ENCODE measurements at regions not wholly inside any gene's neighbourhood (a gene's known extent, or its start where the extent isn't known, plus 50 kb on each side); places are given as distances from the start of the nearest gene placed in this dataset.

DNA sequence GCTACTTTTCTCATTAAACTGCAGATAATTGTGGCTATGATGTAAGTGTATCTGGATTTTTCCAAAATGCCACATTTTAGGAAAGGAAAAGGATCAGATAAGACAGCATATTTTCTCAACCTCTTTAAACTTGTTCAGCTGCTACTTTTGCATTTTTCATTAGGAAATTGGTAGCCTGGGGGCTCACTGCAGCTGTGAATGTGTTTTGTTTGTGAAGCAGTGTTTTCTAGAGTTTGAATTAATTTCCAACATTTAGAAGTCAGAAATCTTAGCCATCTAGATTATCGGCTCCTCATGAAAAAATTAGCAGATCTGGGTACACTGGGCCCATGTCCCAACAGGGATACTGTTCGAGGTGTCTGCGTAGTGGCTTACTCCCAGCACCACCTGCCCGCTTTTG, 56.3 kb upstream of the ZDBF2 start:
- Histone ChIP-seq H3K27me3 (ENCODE audit: control insufficient read depth, insufficient read depth, low read length) (no peaks in the 10 kb centered on the region), H3K36me3 (ENCODE audit: control insufficient read depth, insufficient read depth, low read length) (no peaks in the 10 kb centered on the region), H3K4me1 (ENCODE audit: control insufficient read depth, insufficient read depth, low read length) (no peaks in the 10 kb centered on the region), H3K9me3 (ENCODE audit: control insufficient read depth, insufficient read depth, low read length) (no peaks in the 10 kb centered on the region), H3K4me3 (ENCODE audit: low read length) (no peak overlapping the region), H3K27ac (ENCODE audit: low read length) (no peak overlapping the region)
- Mint-ChIP-seq H3K4me1 (no peaks in the 10 kb centered on the region), H3K36me3 (no peaks in the 10 kb centered on the region), H3K9me3 (peaks cover 0 to 4% of the 10 kb centered on the region in 2 donors), H3K27me3 (ENCODE audit: low read depth in 2 of 2) (peaks cover 27 to 46% of the 10 kb centered on the region in 2 donors), H3K27ac (no peak overlapping the region), H3K4me3 (no peak overlapping the region)
- ATAC-seq (no peak), DNase-seq (no peak)
- TF ChIP-seq, protein P1, sequence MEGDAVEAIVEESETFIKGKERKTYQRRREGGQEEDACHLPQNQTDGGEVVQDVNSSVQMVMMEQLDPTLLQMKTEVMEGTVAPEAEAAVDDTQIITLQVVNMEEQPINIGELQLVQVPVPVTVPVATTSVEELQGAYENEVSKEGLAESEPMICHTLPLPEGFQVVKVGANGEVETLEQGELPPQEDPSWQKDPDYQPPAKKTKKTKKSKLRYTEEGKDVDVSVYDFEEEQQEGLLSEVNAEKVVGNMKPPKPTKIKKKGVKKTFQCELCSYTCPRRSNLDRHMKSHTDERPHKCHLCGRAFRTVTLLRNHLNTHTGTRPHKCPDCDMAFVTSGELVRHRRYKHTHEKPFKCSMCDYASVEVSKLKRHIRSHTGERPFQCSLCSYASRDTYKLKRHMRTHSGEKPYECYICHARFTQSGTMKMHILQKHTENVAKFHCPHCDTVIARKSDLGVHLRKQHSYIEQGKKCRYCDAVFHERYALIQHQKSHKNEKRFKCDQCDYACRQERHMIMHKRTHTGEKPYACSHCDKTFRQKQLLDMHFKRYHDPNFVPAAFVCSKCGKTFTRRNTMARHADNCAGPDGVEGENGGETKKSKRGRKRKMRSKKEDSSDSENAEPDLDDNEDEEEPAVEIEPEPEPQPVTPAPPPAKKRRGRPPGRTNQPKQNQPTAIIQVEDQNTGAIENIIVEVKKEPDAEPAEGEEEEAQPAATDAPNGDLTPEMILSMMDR (IDR thresholded peaks at IDR 0.05) = no peak
- 94% methylated on average over 4 of the region's 4 CpGs for WGBS (ENCODE audit: insufficient coverage)
- intact Hi-C loops (cut with micrococcal nuclease) = no loop called here

DNA sequence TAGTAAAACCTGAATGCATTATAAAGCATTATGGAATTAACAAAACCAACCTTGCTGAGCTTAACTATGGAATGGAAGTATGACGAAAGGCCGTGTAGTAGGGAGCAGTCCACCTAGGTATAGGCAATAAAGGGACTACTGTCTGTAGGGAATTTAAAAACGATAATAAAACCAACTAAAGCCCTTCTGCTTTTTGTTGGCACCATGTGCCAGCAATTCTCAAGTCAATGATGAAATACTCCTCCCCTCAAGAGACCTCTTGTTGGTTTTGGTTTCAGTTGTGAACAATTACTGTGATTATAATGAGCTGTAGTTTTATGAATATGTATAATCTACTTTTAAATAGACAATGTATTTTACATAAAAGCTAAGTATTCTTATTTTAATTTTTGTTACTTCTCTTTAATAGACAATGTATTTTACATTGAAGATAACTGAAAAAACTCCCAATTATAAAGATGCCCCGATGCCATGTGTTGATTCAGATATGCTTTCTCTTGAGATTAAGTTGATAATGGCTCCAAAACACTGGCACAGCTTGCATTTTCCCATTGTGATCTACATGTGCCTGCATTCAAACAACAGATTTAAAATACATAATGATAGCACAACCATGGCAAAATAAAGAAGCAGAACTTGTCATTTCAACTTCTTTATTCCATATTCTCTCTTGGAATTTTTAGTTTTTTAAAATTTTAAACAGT, 55.5 kb upstream of the ZDBF2 start:
- H3K9me3 ChIP-seq (ENCODE audit: control insufficient read depth, insufficient read depth, low read length) = no peaks in the 10 kb centered on the region
- no peak overlapping the region for H3K27ac Mint-ChIP-seq
- no peaks in the 10 kb centered on the region for H3K36me3 Mint-ChIP-seq
- peaks cover 27 to 41% of the 10 kb centered on the region in 2 donors for H3K27me3 Mint-ChIP-seq (ENCODE audit: low read depth in 2 of 2)
- ATAC-seq = no peak
- 100% methylated on average over 1 of the region's 4 CpGs for WGBS (ENCODE audit: insufficient coverage)
- peaks cover 0 to 4% of the 10 kb centered on the region in 2 donors for H3K9me3 Mint-ChIP-seq
- no peak overlapping the region for H3K27ac ChIP-seq (ENCODE audit: low read length)
- no peak overlapping the region for H3K4me3 ChIP-seq (ENCODE audit: low read length)
- H3K27me3 ChIP-seq (ENCODE audit: control insufficient read depth, insufficient read depth, low read length) = no peaks in the 10 kb centered on the region
- no peaks in the 10 kb centered on the region for H3K36me3 ChIP-seq (ENCODE audit: control insufficient read depth, insufficient read depth, low read length)
- TF ChIP-seq, protein P1 (IDR thresholded peaks at IDR 0.05) = no peak
- no peak for DNase-seq
- no peak overlapping the region for H3K4me3 Mint-ChIP-seq
- intact Hi-C loops (cut with micrococcal nuclease) = no loop called here
- H3K4me1 ChIP-seq (ENCODE audit: control insufficient read depth, insufficient read depth, low read length) = no peaks in the 10 kb centered on the region
- no peaks in the 10 kb centered on the region for H3K4me1 Mint-ChIP-seq

DNA sequence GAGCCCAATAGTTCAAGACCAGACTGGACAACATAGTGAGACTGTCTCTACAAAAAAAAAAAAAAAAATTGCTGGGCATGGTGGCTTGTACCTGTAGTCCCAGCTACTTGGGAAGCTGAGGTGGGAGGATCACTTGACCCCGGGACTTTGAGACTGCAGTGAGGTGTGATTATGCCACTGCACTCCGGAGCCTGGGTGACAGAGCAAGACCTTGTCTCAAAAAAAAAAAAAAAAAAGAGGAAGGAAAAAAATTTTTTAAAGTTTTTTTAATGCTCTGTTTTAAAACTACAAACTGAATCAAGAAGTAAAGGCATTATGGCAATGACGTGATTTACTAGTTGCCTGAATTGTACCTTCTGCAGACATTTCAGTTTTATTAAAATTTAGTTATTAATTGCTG, 54.5 kb upstream of the ZDBF2 start:
- H3K27me3 ChIP-seq (ENCODE audit: control insufficient read depth, insufficient read depth, low read length) = no peaks in the 10 kb centered on the region
- WGBS (ENCODE audit: insufficient coverage) = 45% methylated on average over 2 of the region's 3 CpGs

More for the DNA sequence above, 54.5 kb upstream of the ZDBF2 start:
- H3K9me3 Mint-ChIP-seq = peaks cover 0 to 4% of the 10 kb centered on the region in 2 donors
- H3K27ac Mint-ChIP-seq = no peak overlapping the region
- H3K4me1 Mint-ChIP-seq = no peaks in the 10 kb centered on the region
- H3K4me3 Mint-ChIP-seq = no peak overlapping the region
- H3K36me3 Mint-ChIP-seq = no peaks in the 10 kb centered on the region
- no peak for DNase-seq
- no peak for ATAC-seq
- Histone ChIP-seq H3K4me3 (ENCODE audit: low read length) (no peak overlapping the region), H3K36me3 (ENCODE audit: control insufficient read depth, insufficient read depth, low read length) (no peaks in the 10 kb centered on the region), H3K27ac (ENCODE audit: low read length) (no peak overlapping the region), H3K4me1 (ENCODE audit: control insufficient read depth, insufficient read depth, low read length) (no peaks in the 10 kb centered on the region), H3K9me3 (ENCODE audit: control insufficient read depth, insufficient read depth, low read length) (no peaks in the 10 kb centered on the region)
- TF ChIP-seq, protein P1 (IDR thresholded peaks at IDR 0.05) = no peak
- peaks cover 27 to 39% of the 10 kb centered on the region in 2 donors for H3K27me3 Mint-ChIP-seq (ENCODE audit: low read depth in 2 of 2)
- intact Hi-C loops (cut with micrococcal nuclease) = no loop called here
